ENCODE measurements at regions not wholly inside any gene's neighbourhood (a gene's known extent, or its start where the extent isn't known, plus 50 kb on each side); places are given as distances from the start of the nearest gene placed in this dataset.

GRCh38 chr3:23099021-23099420, 104.1 kb upstream of the UBE2E2 start:
- TF ChIP-seq POLR2AphosphoS5 (IDR thresholded peaks at IDR 0.05; ENCODE audit: low read depth, low read length) (no peak), SIN3A (IDR thresholded peaks at IDR 0.05; ENCODE audit: borderline replicate concordance, insufficient read depth, low read length) (no peak), REST (IDR thresholded peaks at IDR 0.05; ENCODE audit: insufficient read depth in 1 of 2, low read depth in 2 of 2, low read length in 2 of 2) (no peak)

GRCh38 chr3:23099677-23100076, 103.5 kb upstream of the UBE2E2 start:
- no peak for TF ChIP-seq SIN3A (IDR thresholded peaks at IDR 0.05; ENCODE audit: borderline replicate concordance, insufficient read depth, low read length)
- no peak for TF ChIP-seq FOXP2 (optimal IDR thresholded peaks at IDR 0.05; ENCODE audit: borderline replicate concordance, extremely low read depth, extremely low read length, insufficient read depth)
- TF ChIP-seq TAF1 (IDR thresholded peaks at IDR 0.05; ENCODE audit: borderline replicate concordance, insufficient read depth, low read length): no peak
- TF ChIP-seq REST (IDR thresholded peaks at IDR 0.05; ENCODE audit: insufficient read depth in 1 of 2, low read depth in 2 of 2, low read length in 2 of 2): no peak
- TF ChIP-seq POLR2AphosphoS5 (IDR thresholded peaks at IDR 0.05; ENCODE audit: low read depth, low read length): no peak

GRCh38 chr3:23100106-23100505, 103.0 kb upstream of the UBE2E2 start:
- no peak for TF ChIP-seq SIN3A (IDR thresholded peaks at IDR 0.05; ENCODE audit: borderline replicate concordance, insufficient read depth, low read length)
- no peak for TF ChIP-seq REST (IDR thresholded peaks at IDR 0.05; ENCODE audit: insufficient read depth in 1 of 2, low read depth in 2 of 2, low read length in 2 of 2)
- no peak for TF ChIP-seq TAF1 (IDR thresholded peaks at IDR 0.05; ENCODE audit: borderline replicate concordance, insufficient read depth, low read length)
- TF ChIP-seq FOXP2 (optimal IDR thresholded peaks at IDR 0.05; ENCODE audit: borderline replicate concordance, extremely low read depth, extremely low read length, insufficient read depth): no peak
- no peak for TF ChIP-seq POLR2AphosphoS5 (IDR thresholded peaks at IDR 0.05; ENCODE audit: low read depth, low read length)

GRCh38 chr3:23103764-23104163, 99.4 kb upstream of the UBE2E2 start:
- TF ChIP-seq SIN3A (IDR thresholded peaks at IDR 0.05; ENCODE audit: borderline replicate concordance, insufficient read depth, low read length): no peak
- no peak for TF ChIP-seq TAF1 (IDR thresholded peaks at IDR 0.05; ENCODE audit: borderline replicate concordance, insufficient read depth, low read length)
- TF ChIP-seq FOXP2 (optimal IDR thresholded peaks at IDR 0.05; ENCODE audit: borderline replicate concordance, extremely low read depth, extremely low read length, insufficient read depth): no peak
- TF ChIP-seq REST (IDR thresholded peaks at IDR 0.05; ENCODE audit: insufficient read depth in 1 of 2, low read depth in 2 of 2, low read length in 2 of 2): no peak
- TF ChIP-seq POLR2AphosphoS5 (IDR thresholded peaks at IDR 0.05; ENCODE audit: low read depth, low read length): no peak

- TF ChIP-seq FOXP2 (optimal IDR thresholded peaks at IDR 0.05; ENCODE audit: borderline replicate concordance, extremely low read depth, extremely low read length, insufficient read depth): no peak
Measured at GRCh38 chr3:23105048-23105447, 98.1 kb upstream of the UBE2E2 start.
